PC-3 (cell line): ENCODE measurements at regions not wholly inside any gene's neighbourhood (a gene's known extent, or its start where the extent isn't known, plus 50 kb on each side); places are given as distances from the start of the nearest gene placed in this dataset.

Source experiments
- CTCF ChIP-seq: fragments of 300-600 bp; sonication (generic); conservative IDR thresholded peaks from 2 replicates; pipeline ENCODE4 v1.5.1; 2017; ENCODE audit warnings: antibody characterized with exemption, low read depth, mild to moderate bottlenecking, low read length
- EZH2 ChIP-seq: fragments of 300-600 bp; sonication (generic); IDR thresholded peaks from one replicate; pipeline ENCODE4 v1.6.1; 2017; ENCODE audit warnings: antibody characterized with exemption, mild to moderate bottlenecking, low read length; ENCODE audit not compliant: unreplicated experiment
- EZH2phosphoT487 ChIP-seq: fragments of 300-600 bp; sonication (generic); IDR thresholded peaks from 2 replicates; pipeline ENCODE4 v1.6.1; 2018; ENCODE audit warnings: mild to moderate bottlenecking, antibody characterized with exemption, low read length, borderline replicate concordance

- TF ChIP-seq EZH2 (no peak), CTCF (no peak), EZH2phosphoT487 (no peak)
Observed at GRCh38 chr5:159496773-159497172, 166.5 kb upstream of the IL12B start.
